ENCODE measurements at regions not wholly inside any gene's neighbourhood (a gene's known extent, or its start where the extent isn't known, plus 50 kb on each side); places are given as distances from the start of the nearest gene placed in this dataset.
"Not testable (repeated sequence)": the region's sequence is repeated elsewhere in the genome, so short reads cannot be mapped to it uniquely, and the experiment has no call there.

- DNase-seq = no peak
- intact Hi-C loops (cut with DNase I, micrococcal nuclease) = no loop called here
- ATAC-seq = no peak
Observed at GRCh38 chr6:169857343-169858292, 106.2 kb downstream of the ERMARD start.

DNA sequence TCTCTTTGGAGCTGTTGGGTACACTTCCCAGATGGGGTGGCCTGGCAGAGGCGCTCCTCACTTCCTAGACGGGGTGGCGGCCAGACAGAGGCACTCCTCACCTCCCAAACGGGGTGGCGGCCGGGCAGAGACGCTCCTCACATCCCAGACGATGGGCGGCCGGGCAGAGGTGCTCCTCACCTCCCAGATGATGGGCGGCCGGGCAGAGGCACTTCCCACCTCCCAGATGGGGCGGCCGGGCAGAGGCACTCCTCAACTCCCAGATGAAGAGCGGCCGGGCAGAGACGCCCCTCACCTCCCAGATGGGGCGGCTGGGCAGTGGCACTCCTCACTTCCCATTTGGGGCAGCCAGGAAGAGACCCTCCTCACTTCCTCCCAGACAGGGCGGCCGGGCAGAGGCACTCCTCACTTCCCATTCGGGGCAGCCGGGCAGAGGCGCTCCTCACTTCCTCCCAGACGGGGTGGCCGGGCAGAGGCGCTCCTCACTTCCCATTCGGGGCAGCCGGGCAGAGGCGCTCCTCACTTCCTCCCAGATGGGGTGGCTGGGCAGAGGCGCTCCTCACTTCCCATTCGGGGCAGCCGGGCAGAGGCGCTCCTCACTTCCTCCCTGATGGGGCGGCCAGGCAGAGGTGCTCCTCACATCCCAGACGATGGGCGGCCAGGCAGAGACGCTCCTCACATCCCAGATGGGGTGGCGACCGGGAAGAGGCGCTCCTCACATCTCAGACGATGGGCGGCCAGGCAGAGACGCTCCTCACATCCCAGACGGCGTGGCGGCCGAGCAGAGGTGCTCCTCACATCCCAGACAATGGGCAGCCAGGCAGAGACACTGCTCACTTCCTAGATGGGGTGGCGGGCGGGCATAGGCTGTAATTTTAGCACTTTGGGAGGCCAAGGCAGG is 105.3 kb downstream of the ERMARD start:
- DNase-seq; intact Hi-C loops (cut with DNase I, micrococcal nuclease); ATAC-seq: not testable (repeated sequence)

- intact Hi-C loops (cut with DNase I, micrococcal nuclease) = no loop called here
- no peak for ATAC-seq
- no peak for DNase-seq
Observed at GRCh38 chr6:169854813-169855212, 103.4 kb downstream of the ERMARD start.

DNA sequence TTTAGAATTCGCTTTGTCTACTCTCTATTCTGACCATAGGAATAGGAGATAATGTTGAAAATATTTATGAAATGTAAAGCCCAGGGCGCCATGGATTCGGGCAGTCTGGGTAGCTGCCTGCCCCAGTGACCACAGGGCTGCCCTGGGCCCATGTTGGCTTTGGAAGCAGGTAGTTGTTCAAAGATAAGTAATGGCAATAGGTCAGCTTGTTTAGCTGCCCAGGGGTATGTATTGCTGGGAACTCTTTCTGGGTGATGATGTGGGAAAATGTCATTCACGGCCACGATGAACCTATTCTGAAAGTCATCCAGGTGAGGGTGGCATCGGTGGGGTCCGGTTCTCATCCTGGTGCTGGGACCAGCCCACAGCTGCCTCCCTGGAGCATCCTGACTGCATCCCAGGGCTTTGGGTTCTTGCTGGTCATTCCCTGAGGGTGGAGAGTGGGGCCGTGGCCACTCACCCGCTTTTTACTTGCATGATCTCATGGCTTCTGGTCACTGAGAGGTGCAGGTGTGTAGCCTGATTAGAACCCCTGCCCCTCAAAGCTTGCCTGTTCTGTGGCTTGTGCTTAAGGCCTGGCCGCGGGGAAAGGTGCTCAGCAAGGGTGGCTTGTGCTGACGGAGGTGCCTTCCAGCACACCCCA is 102.8 kb downstream of the ERMARD start:
- ATAC-seq = no peak
- no peak for DNase-seq

DNA sequence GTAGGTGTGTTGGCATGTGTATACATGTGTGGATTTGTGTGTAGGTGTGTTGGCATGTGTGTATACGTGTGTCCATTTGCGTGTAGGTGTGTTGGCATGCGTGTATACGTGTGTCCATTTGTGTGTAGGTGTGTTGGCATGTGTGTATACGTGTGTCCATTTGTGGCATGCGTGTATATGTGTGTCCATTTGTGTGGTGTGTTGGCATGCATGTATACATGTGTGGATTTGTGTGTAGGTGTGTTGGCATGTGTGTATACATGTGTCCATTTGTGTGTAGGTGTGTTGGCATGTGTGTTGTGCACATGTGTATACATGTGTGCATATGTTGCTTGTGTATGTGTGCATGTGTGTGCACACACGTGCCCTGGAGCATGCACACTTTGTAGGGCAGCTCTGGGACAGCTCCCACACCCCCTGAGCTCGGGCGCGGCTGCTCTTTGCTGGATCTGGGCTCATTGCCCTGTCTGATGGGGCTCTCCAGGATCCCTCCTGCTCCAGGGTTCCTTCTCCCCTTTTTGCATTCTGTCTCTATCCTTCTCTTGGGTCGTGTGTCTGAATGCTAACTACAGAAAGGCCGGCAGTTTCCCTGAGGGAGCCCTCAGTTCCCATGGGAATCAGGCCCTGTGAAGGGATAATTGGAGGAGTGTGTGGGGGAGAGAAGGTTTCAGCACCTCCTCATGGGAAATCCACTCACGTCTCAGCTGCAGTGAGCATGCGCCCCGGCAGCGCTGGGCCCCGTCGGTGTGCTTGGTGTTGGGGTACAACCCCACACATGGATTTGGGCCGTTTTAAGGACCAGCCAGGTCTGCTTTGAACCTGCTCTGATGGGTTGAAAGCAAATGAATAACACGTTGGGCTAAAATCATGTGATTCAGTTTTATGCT is 102.0 kb downstream of the ERMARD start:
- intact Hi-C loops (cut with DNase I, micrococcal nuclease) = no loop called here
- DNase-seq = no peak
- ATAC-seq = no peak

More for the DNA sequence above, 102.8 kb downstream of the ERMARD start:
- intact Hi-C loops (cut with DNase I, micrococcal nuclease) = no loop called here

- ATAC-seq (no peak), DNase-seq (no peak)
- intact Hi-C loops (cut with DNase I, micrococcal nuclease) = no loop called here
Observed at GRCh38 chr6:169852504-169853195, 101.2 kb downstream of the ERMARD start.

DNA sequence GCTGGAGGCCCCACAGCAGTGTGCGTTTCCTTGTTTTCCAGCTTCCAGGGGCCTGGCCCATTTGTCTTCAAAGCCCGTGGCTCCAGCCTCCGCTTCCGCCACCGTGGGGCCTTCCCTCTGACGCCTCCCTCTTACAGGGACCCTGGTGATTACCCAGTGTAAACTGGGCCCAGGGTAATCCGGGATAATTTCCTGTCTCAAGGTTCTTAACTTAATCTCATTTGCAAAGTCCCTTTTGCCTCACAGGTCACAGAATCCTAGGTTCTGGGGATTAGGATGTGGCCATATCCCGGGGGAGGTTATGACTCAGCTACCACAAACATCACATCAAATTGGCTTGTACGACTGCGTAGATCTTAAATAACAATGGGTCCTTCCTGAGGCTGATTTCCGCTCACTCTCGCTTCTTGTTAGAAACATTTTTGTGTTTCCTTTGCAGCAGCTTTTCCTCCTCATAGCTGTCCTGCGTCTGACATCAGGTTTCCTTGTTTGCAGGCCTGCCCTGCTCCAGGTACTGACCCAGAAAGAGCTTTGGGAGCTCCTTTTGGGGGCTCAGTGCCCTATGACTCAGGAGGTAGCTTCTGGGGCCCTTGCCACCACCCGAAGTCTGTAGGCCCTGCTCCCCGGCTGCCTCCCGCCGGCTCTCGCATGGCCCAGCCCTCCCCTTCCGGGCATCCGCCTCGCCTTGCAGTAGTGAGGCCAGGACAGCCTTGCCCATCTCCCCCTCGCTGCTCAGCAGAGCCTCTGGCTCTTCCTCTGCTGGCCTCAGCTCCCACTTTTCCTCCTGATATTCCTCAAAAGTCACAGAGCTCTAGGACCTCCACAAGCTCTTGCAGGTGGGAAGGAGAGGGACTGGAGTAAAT is 100.5 kb downstream of the ERMARD start:
- intact Hi-C loops (cut with DNase I, micrococcal nuclease) = no loop called here
- DNase-seq (no peak), ATAC-seq (no peak)

- ATAC-seq (no peak), DNase-seq (no peak)
- intact Hi-C loops (cut with DNase I, micrococcal nuclease) = no loop called here
Observed at GRCh38 chr6:169850746-169851145, 99.3 kb downstream of the ERMARD start.

DNA sequence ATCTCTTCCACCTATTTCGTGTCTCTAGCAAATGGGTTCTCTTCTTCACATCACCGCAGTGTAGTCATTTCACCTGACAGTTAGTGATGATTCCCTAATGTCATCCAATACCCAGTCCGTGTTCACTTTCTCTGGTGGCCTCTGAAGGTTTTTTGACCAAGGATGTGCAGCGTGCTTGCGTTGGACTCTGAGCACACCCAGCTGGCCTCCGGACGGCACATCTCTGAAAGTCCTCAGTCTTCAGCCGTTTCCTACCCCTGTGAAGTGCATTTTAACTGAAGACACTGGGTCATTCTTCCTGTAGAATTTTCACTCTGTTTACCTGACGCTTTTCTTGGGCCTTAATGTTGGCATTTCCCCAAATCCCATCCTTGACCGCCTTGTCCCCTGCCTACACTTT is 98.7 kb downstream of the ERMARD start:
- DNase-seq (no peak), ATAC-seq (no peak)
- intact Hi-C loops (cut with DNase I, micrococcal nuclease) = no loop called here

GRCh38 chr6:169849396-169849795 is 98.0 kb downstream of the ERMARD start:
- no peak for ATAC-seq
- no peak for DNase-seq
- intact Hi-C loops (cut with DNase I, micrococcal nuclease) = no loop called here

- no peak for ATAC-seq
- DNase-seq = no peak
- intact Hi-C loops (cut with DNase I, micrococcal nuclease) = no loop called here
Observed at GRCh38 chr6:169848946-169849345, 97.5 kb downstream of the ERMARD start.

- ATAC-seq = no peak
- intact Hi-C loops (cut with DNase I, micrococcal nuclease) = no loop called here
- no peak for DNase-seq
Observed at GRCh38 chr6:169847901-169848311, 96.5 kb downstream of the ERMARD start.

DNA sequence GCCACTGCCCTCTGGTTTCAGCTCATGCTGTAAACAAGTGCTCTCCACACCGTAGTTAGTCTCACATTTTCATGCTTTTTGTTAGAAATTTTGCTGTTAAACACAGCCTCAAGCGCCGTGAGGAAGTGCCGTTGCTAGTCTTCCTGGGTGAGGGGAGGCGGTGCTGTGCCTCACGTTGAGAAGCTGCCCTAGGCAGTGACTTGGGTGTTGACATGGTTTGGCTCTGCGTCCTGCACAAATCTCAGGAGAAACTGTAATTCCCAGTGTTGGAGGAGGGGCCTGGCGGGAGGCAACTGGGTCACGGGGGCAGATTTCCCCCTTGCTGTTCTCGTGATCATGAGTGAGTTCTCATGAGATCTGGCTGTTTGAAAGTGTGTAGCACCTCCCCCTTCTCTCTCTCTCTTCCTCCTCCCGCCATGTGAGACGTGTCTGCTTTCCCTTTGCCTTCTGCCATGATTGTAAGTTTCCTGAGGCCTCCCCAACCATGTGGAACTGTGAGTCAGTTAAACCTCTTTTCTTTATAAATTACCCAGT is 95.8 kb downstream of the ERMARD start:
- ATAC-seq (no peak), DNase-seq (no peak)
- intact Hi-C loops (cut with DNase I, micrococcal nuclease) = no loop called here

DNA sequence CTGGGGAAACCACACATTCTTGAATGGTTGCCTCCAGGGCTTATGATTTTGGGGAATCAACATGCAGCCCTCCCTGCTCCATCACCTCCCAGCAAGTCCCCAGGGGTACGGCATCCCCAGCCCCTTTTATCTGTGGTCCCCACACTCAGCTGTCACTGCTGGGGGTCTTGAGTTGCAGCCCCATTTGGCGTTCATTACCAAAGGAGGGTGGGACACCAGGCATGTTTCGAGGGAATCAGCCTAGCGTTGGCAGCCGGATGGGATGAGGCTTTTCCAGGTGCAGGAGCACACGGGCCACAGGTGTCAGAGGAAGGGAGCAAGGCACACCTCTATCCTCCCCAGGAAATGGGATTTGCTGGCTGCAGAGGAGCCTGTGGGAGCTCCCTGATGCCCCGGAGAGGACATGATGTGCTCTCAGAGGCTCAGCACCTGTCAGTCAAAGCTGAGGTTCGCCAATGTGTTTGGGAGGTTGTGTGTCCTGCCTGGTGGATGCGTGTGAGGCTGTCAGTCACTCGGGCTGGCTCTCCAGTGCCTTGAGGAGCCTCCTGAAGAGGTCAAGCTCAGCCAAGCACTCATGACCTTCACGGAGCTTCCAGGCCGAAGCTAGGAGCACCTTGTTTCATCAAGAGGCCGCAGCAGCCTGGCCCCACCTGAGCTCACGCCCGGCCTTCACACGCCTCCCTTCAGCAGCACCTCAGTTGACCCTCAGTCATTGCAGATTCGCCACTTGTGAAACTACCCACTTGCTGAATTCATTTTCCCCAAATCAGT is 95.0 kb downstream of the ERMARD start:
- intact Hi-C loops (cut with DNase I, micrococcal nuclease) = no loop called here
- DNase-seq (no peak), ATAC-seq (no peak)

DNA sequence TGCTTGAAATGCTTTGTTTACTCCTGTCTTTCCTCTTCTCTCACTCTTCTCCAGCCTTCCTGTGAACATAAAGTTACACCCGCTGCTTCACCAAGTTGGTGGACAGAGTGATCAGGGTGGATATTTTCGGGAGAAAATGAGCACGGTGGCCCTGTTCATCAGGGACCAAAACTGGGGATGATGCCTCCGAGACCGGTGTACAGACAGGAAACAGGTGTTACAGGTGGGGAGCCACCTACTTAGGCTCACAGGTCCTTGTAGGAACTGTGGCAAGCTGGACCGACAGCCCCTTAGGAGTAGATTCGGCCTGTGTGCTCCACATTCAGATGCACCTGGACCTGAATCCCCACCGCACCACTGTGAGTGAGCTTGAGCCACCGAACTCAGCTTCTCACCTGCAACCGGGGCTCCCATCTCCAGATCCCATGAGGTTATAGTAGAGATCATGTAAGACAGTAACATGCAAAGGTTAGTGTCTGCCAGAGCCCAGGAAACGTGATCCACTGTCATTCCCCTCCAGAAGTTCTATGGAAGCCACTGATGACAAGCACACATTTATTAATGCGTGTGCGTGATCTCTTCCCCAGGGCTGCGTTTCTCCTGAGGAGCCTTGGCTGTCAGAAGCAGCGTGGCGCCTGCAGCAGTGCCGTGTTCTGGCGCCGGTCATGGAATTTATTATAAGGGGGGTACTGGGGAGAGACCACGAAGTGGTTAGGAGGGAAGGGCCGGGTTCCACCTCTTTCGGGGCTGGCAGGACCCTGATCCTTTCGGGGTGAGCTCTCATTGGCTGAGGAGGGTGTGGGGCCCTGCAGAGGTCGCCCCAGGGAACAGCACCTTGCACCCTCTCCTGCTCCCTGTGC is 94.2 kb downstream of the ERMARD start:
- ATAC-seq (no peak), DNase-seq (no peak)
- intact Hi-C loops (cut with DNase I, micrococcal nuclease) = no loop called here
